Islet precursor cell (in vitro differentiated cells): ENCODE measurements at regions not wholly inside any gene's neighbourhood (a gene's known extent, or its start where the extent isn't known, plus 50 kb on each side); places are given as distances from the start of the nearest gene placed in this dataset.
"Not testable (repeated sequence)": the region's sequence is repeated elsewhere in the genome, so short reads cannot be mapped to it uniquely, and the experiment has no call there.

Experiments used
- DNase-seq: peaks from one replicate; pipeline ENCODE4 v3.0.0-alpha.2; 2018

GRCh38 chr16:88204131-88205110 is 178.3 kb upstream of the ZNF469 start:
- peak; percentile 32 for DNase-seq

GRCh38 chr16:88205482-88205881 is 177.3 kb upstream of the ZNF469 start:
- peak; percentile 26 for DNase-seq

GRCh38 chr16:88206006-88206405 is 176.8 kb upstream of the ZNF469 start:
- DNase-seq = not testable (repeated sequence)

- DNase-seq = not testable (repeated sequence)
Measured at GRCh38 chr16:88206516-88206915, 176.2 kb upstream of the ZNF469 start.

- DNase-seq = no peak
Measured at GRCh38 chr16:88208112-88208511, 174.6 kb upstream of the ZNF469 start.

- not testable (repeated sequence) for DNase-seq
Measured at GRCh38 chr16:88208776-88209175, 174.0 kb upstream of the ZNF469 start.

GRCh38 chr16:88209579-88209978 is 173.2 kb upstream of the ZNF469 start:
- not testable (repeated sequence) for DNase-seq

- not testable (repeated sequence) for DNase-seq
Measured at GRCh38 chr16:88213937-88214336, 168.8 kb upstream of the ZNF469 start.

GRCh38 chr16:88221001-88221761 is 161.6 kb upstream of the ZNF469 start:
- DNase-seq = peak; percentile 55

- peak; percentile 31 for DNase-seq
Measured at GRCh38 chr16:88223696-88224095, 159.1 kb upstream of the ZNF469 start.

- DNase-seq = peak; percentile 34
Measured at GRCh38 chr16:88224131-88224898, 158.4 kb upstream of the ZNF469 start.

GRCh38 chr16:88225640-88226230 is 157.0 kb upstream of the ZNF469 start:
- DNase-seq = not testable (repeated sequence)

GRCh38 chr16:88226302-88226701 is 156.5 kb upstream of the ZNF469 start:
- peak; percentile 44 for DNase-seq

GRCh38 chr16:88227026-88227721 is 155.6 kb upstream of the ZNF469 start:
- peak; percentile 26 for DNase-seq

GRCh38 chr16:88227722-88228482 is 154.9 kb upstream of the ZNF469 start:
- DNase-seq = peak; percentile 37

- DNase-seq = not testable (repeated sequence)
Measured at GRCh38 chr16:88228751-88229150, 154.0 kb upstream of the ZNF469 start.

GRCh38 chr16:88229710-88230109 is 153.0 kb upstream of the ZNF469 start:
- peak; percentile 37 for DNase-seq

GRCh38 chr16:88230276-88230966 is 152.3 kb upstream of the ZNF469 start:
- not testable (repeated sequence) for DNase-seq

GRCh38 chr16:88230967-88231615 is 151.7 kb upstream of the ZNF469 start:
- peak; percentile 37 for DNase-seq

- DNase-seq = not testable (repeated sequence)
Measured at GRCh38 chr16:88231839-88232238, 150.9 kb upstream of the ZNF469 start.
